CD8-positive, alpha-beta memory T cell (primary cell): ENCODE measurements at regions not wholly inside any gene's neighbourhood (a gene's known extent, or its start where the extent isn't known, plus 50 kb on each side); places are given as distances from the start of the nearest gene placed in this dataset.
"Not testable (repeated sequence)": the region's sequence is repeated elsewhere in the genome, so short reads cannot be mapped to it uniquely, and the experiment has no call there.

Source experiments
- CTCF ChIA-PET: fragments of 350-600 bp; sonication (Branson Sonifier 250); formaldehyde crosslinking; loops from one replicate; lab custom pipeline; 2021; ENCODE audit warnings: antibody characterized with exemption; lab: Charles Lee
- POLR2A ChIA-PET: fragments of 350-600 bp; sonication (Branson Sonifier 250); formaldehyde crosslinking; loops from one replicate; lab custom pipeline; 2021; ENCODE audit warnings: antibody characterized with exemption; lab: Charles Lee
- DNase-seq, 5 donors: peaks; one replicate each; pipeline versions ENCODE4 v3.0.0 to v3.0.0-alpha.2; 2020 to 2022; ENCODE audit warnings: mixed read lengths in 1 of 5
- H3K27ac ChIP-seq: one replicate; pipeline ENCODE4 v1.7.0; 2013; ENCODE audit warnings: low read depth, mild to moderate bottlenecking, low read length, moderate library complexity
- H3K27me3 ChIP-seq: 2 replicates; pipeline ENCODE4 v1.7.0; 2013; ENCODE audit warnings: low read length, mild to moderate bottlenecking; ENCODE audit not compliant: insufficient read depth, poor library complexity, severe bottlenecking
- H3K36me3 ChIP-seq: 2 replicates; pipeline ENCODE4 v1.7.0; 2013; ENCODE audit warnings: mild to moderate bottlenecking, low read length, moderate library complexity; ENCODE audit not compliant: insufficient read depth
- H3K4me1 ChIP-seq: 2 replicates; pipeline ENCODE4 v1.7.0; 2013; ENCODE audit warnings: mild to moderate bottlenecking, low read length, moderate library complexity; ENCODE audit not compliant: insufficient read depth
- H3K4me3 ChIP-seq: 2 replicates; pipeline ENCODE4 v1.7.0; 2013; ENCODE audit warnings: mild to moderate bottlenecking, low read length
- H3K9me3 ChIP-seq: 2 replicates; pipeline ENCODE4 v1.7.0; 2013; ENCODE audit warnings: mild to moderate bottlenecking, low read length
- H3K27ac Mint-ChIP-seq, 8 donors: one replicate each; pipeline ENCODE4 v1.8.0; 2020 to 2021; ENCODE audit warnings: mixed read lengths in 8 of 8, mild to moderate bottlenecking in 6 of 8, inconsistent platforms in 3 of 8, moderate library complexity in 3 of 8
- H3K27me3 Mint-ChIP-seq, 2 donors: one replicate each; pipeline ENCODE4 v1.8.0; 2020 to 2021; ENCODE audit warnings: mixed read lengths in 2 of 2, mild to moderate bottlenecking in 1 of 2, moderate library complexity in 1 of 2
- H3K36me3 Mint-ChIP-seq, 3 donors: one replicate each; pipeline ENCODE4 v1.8.0; 2020 to 2021; ENCODE audit warnings: mixed read lengths in 3 of 3, inconsistent platforms in 1 of 3, mild to moderate bottlenecking in 1 of 3
- H3K4me1 Mint-ChIP-seq, 3 donors: one replicate each; pipeline ENCODE4 v1.8.0; 2020 to 2021; ENCODE audit warnings: mixed read lengths in 3 of 3, inconsistent platforms in 1 of 3, mild to moderate bottlenecking in 1 of 3
- H3K4me3 Mint-ChIP-seq, 7 donors: one replicate each; pipeline ENCODE4 v1.8.0; 2020 to 2021; ENCODE audit warnings: mixed read lengths in 7 of 7, mild to moderate bottlenecking in 6 of 7, moderate library complexity in 4 of 7, inconsistent platforms in 2 of 7
- H3K9me3 Mint-ChIP-seq, 5 donors: one replicate each; pipeline ENCODE4 v1.8.0; 2020 to 2022; ENCODE audit warnings: mixed read lengths in 5 of 5, mild to moderate bottlenecking in 3 of 5, moderate library complexity in 2 of 5, inconsistent platforms in 1 of 5

GRCh38 chr11:43165393-43165792 lies 146.4 kb upstream of the API5 start:
- H3K4me1 ChIP-seq, H3K4me3 ChIP-seq, CTCF ChIA-PET, H3K27me3 Mint-ChIP-seq, H3K4me3 Mint-ChIP-seq, H3K36me3 ChIP-seq, H3K27me3 ChIP-seq, H3K27ac ChIP-seq, DNase-seq, H3K4me1 Mint-ChIP-seq, H3K27ac Mint-ChIP-seq, H3K9me3 ChIP-seq, POLR2A ChIA-PET, H3K36me3 Mint-ChIP-seq: not testable (repeated sequence)
- peaks cover 5 to 12% (median 10%) of the 10 kb centered on the region in 5 donors for H3K9me3 Mint-ChIP-seq

- H3K4me3 Mint-ChIP-seq, H3K4me3 ChIP-seq, H3K27ac ChIP-seq, H3K9me3 ChIP-seq, H3K4me1 ChIP-seq, H3K36me3 Mint-ChIP-seq, H3K27me3 Mint-ChIP-seq, H3K27ac Mint-ChIP-seq, H3K36me3 ChIP-seq, DNase-seq, POLR2A ChIA-PET, H3K4me1 Mint-ChIP-seq, CTCF ChIA-PET, H3K27me3 ChIP-seq: not testable (repeated sequence)
- peaks cover 5 to 10% (median 8%) of the 10 kb centered on the region in 5 donors for H3K9me3 Mint-ChIP-seq
These were observed 143.6 kb upstream of the API5 start for GRCh38 chr11:43168241-43168640.

- H3K27me3 ChIP-seq, result no peaks in the 10 kb centered on the region
- H3K4me1 Mint-ChIP-seq, result no peaks in the 10 kb centered on the region
- no peaks in the 10 kb centered on the region for H3K4me1 ChIP-seq
- H3K27ac Mint-ChIP-seq, result no peak overlapping the region
- no peak overlapping the region for H3K4me3 ChIP-seq
- no peak overlapping the region for H3K27ac ChIP-seq
- ChIA-PET POLR2A (no interaction called here), CTCF (no interaction called here)
- no peaks in the 10 kb centered on the region for H3K27me3 Mint-ChIP-seq
- H3K36me3 Mint-ChIP-seq, result no peaks in the 10 kb centered on the region
- H3K36me3 ChIP-seq, result no peaks in the 10 kb centered on the region
- no peak for DNase-seq
- H3K4me3 Mint-ChIP-seq, result no peak overlapping the region
- H3K9me3 ChIP-seq, result no peaks in the 10 kb centered on the region
- H3K9me3 Mint-ChIP-seq, result peaks cover 0 to 5% (median 3%) of the 10 kb centered on the region in 5 donors
These were observed 139.3 kb upstream of the API5 start for GRCh38 chr11:43172477-43172876.

- Mint-ChIP-seq H3K27ac (no peak overlapping the region), H3K4me3 (no peak overlapping the region), H3K36me3 (no peaks in the 10 kb centered on the region), H3K4me1 (no peaks in the 10 kb centered on the region), H3K27me3 (peaks cover 0 to 2% of the 10 kb centered on the region in 2 donors), H3K9me3 (peaks cover 0 to 3% (median 0%) of the 10 kb centered on the region in 5 donors)
- no peaks in the 10 kb centered on the region for H3K36me3 ChIP-seq
- no peaks in the 10 kb centered on the region for H3K9me3 ChIP-seq
- H3K4me1 ChIP-seq, result no peaks in the 10 kb centered on the region
- no peak overlapping the region for H3K27ac ChIP-seq
- H3K27me3 ChIP-seq, result no peaks in the 10 kb centered on the region
- no peak for DNase-seq
- POLR2A ChIA-PET, result no interaction called here
- CTCF ChIA-PET, result no interaction called here
- H3K4me3 ChIP-seq, result no peak overlapping the region
These were observed 133.8 kb upstream of the API5 start for GRCh38 chr11:43177975-43178374.

- H3K27ac Mint-ChIP-seq, DNase-seq, H3K9me3 Mint-ChIP-seq, H3K4me3 ChIP-seq, H3K4me3 Mint-ChIP-seq, H3K27ac ChIP-seq, H3K4me1 Mint-ChIP-seq, H3K9me3 ChIP-seq, H3K4me1 ChIP-seq, H3K27me3 Mint-ChIP-seq, H3K36me3 ChIP-seq, CTCF ChIA-PET, H3K27me3 ChIP-seq, H3K36me3 Mint-ChIP-seq, POLR2A ChIA-PET: not testable (repeated sequence)
These were observed 117.3 kb upstream of the API5 start for GRCh38 chr11:43194459-43194858.

- Mint-ChIP-seq H3K36me3 (no peaks in the 10 kb centered on the region), H3K4me3 (no peak overlapping the region), H3K9me3 (peaks cover 0 to 8% (median 5%) of the 10 kb centered on the region in 5 donors), H3K27ac (no peak overlapping the region), H3K27me3 (no peaks in the 10 kb centered on the region), H3K4me1 (no peaks in the 10 kb centered on the region)
- CTCF ChIA-PET, result no interaction called here
- H3K4me1 ChIP-seq, result no peaks in the 10 kb centered on the region
- H3K36me3 ChIP-seq, result no peaks in the 10 kb centered on the region
- no peak overlapping the region for H3K4me3 ChIP-seq
- no peak overlapping the region for H3K27ac ChIP-seq
- no peaks in the 10 kb centered on the region for H3K27me3 ChIP-seq
- H3K9me3 ChIP-seq, result no peaks in the 10 kb centered on the region
- DNase-seq, result no peak
- POLR2A ChIA-PET, result no interaction called here
These were observed 114.4 kb upstream of the API5 start for GRCh38 chr11:43197379-43197778.

- ChIA-PET CTCF (no interaction called here), POLR2A (no interaction called here)
- H3K4me3 Mint-ChIP-seq, result no peak overlapping the region
- peaks cover 2 to 8% (median 5%) of the 10 kb centered on the region in 5 donors for H3K9me3 Mint-ChIP-seq
- H3K4me3 ChIP-seq, result no peak overlapping the region
- no peak for DNase-seq
- H3K36me3 Mint-ChIP-seq, result no peaks in the 10 kb centered on the region
- H3K27ac ChIP-seq, result no peak overlapping the region
- H3K27me3 ChIP-seq, result no peaks in the 10 kb centered on the region
- no peaks in the 10 kb centered on the region for H3K4me1 Mint-ChIP-seq
- no peaks in the 10 kb centered on the region for H3K9me3 ChIP-seq
- no peaks in the 10 kb centered on the region for H3K4me1 ChIP-seq
- no peak overlapping the region for H3K27ac Mint-ChIP-seq
- H3K36me3 ChIP-seq, result no peaks in the 10 kb centered on the region
- H3K27me3 Mint-ChIP-seq, result no peaks in the 10 kb centered on the region
These were observed 111.8 kb upstream of the API5 start for GRCh38 chr11:43200031-43200430.

- H3K36me3 Mint-ChIP-seq, result no peaks in the 10 kb centered on the region
- no peaks in the 10 kb centered on the region for H3K4me1 Mint-ChIP-seq
- ChIA-PET POLR2A (no interaction called here), CTCF (no interaction called here)
- Histone ChIP-seq H3K36me3 (no peaks in the 10 kb centered on the region), H3K4me3 (no peak overlapping the region), H3K27ac (no peak overlapping the region), H3K9me3 (no peaks in the 10 kb centered on the region), H3K4me1 (no peaks in the 10 kb centered on the region), H3K27me3 (no peaks in the 10 kb centered on the region)
- H3K9me3 Mint-ChIP-seq, result peaks cover 9 to 18% (median 15%) of the 10 kb centered on the region in 5 donors
- peaks cover 0 to 2% of the 10 kb centered on the region in 2 donors for H3K27me3 Mint-ChIP-seq
- no peak overlapping the region for H3K4me3 Mint-ChIP-seq
- no peak overlapping the region for H3K27ac Mint-ChIP-seq
- no peak for DNase-seq
These were observed 99.5 kb upstream of the API5 start for GRCh38 chr11:43212279-43212678.

GRCh38 chr11:43214471-43214870 lies 97.3 kb upstream of the API5 start:
- no peak for DNase-seq
- POLR2A ChIA-PET, result no interaction called here
- Mint-ChIP-seq H3K27me3 (peaks cover 0 to 2% of the 10 kb centered on the region in 2 donors), H3K4me1 (no peaks in the 10 kb centered on the region), H3K27ac (no peak overlapping the region), H3K4me3 (no peak overlapping the region), H3K9me3 (peaks cover 3 to 11% (median 9%) of the 10 kb centered on the region in 5 donors), H3K36me3 (no peaks in the 10 kb centered on the region)
- H3K36me3 ChIP-seq, result no peaks in the 10 kb centered on the region
- no peaks in the 10 kb centered on the region for H3K4me1 ChIP-seq
- CTCF ChIA-PET, result no interaction called here
- H3K9me3 ChIP-seq, result no peaks in the 10 kb centered on the region
- H3K27ac ChIP-seq, result no peak overlapping the region
- no peaks in the 10 kb centered on the region for H3K27me3 ChIP-seq
- H3K4me3 ChIP-seq, result no peak overlapping the region
